ENCODE measurements at regions not wholly inside any gene's neighbourhood (a gene's known extent, or its start where the extent isn't known, plus 50 kb on each side); places are given as distances from the start of the nearest gene placed in this dataset.

DNA sequence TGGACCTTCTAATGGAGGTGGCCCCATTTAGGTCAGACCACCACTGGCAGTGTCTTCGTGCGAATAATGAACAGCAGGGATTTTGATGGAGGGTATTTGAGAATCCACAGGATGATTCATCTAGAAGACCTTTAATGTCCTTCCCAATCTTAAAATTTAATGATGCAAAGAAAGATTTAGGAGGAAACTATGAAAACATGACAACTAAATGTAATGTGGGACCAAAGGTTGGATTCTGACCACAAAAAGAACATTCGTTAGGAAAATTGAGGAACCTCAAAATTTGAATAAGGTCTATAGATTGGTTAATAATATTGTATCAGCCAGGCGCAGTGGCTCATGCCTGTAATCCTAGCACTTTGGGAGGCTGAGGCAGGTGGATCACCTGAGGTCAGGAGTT lies 78.2 kb upstream of the TMPO start:
- ATAC-seq (no peak), DNase-seq (ENCODE audit: low read depth, low spot score) (no peak), FAIRE-seq (no peak)
- Histone ChIP-seq H3K4me3 (no peak overlapping the region), H4K20me1 (ENCODE audit: control insufficient read depth, insufficient read depth) (no peaks in the 10 kb centered on the region), H2AFZ (ENCODE audit: control insufficient read depth, low read depth, low read length) (no peak overlapping the region), H3K4me1 (ENCODE audit: control insufficient read depth, insufficient read depth, low read length) (no peaks in the 10 kb centered on the region), H3K4me2 (ENCODE audit: control insufficient read depth, insufficient read depth) (no peak overlapping the region), H3K27me3 (replicated peaks in 1 of 2; ENCODE audit: control insufficient read depth in 2 of 2, insufficient read depth in 2 of 2, low read length in 1 of 2) (no peaks in the 10 kb centered on the region), H3K79me2 (ENCODE audit: control insufficient read depth, insufficient read depth, low read length) (no peaks in the 10 kb centered on the region), H3K9ac (ENCODE audit: control insufficient read depth, insufficient read depth, low read length) (no peak overlapping the region), H3K27ac (ENCODE audit: control insufficient read depth, insufficient read depth) (no peak overlapping the region), H3K9me3 (replicated peaks; ENCODE audit: control insufficient read depth, insufficient read depth, low read length) (no peaks in the 10 kb centered on the region), H3K36me3 (ENCODE audit: control insufficient read depth in 2 of 2, insufficient read depth in 2 of 2, low read length in 1 of 2) (no peaks in the 10 kb centered on the region)
- intact Hi-C loops (cut with micrococcal nuclease; ENCODE audit: unreplicated experiment): no loop called here
- WGBS (ENCODE audit: insufficient coverage, insufficient replicate concordance, low lambda C conversion rate, missing lambda C conversion rate): 36% methylated on average over 4 of the region's 4 CpGs
- TF ChIP-seq YY1 (IDR thresholded peaks at IDR 0.05; ENCODE audit: low read depth, low read length) (no peak), JUND (IDR thresholded peaks at IDR 0.05; ENCODE audit: low read depth, low read length) (no peak), BMI1 (IDR thresholded peaks at IDR 0.05; ENCODE audit: borderline replicate concordance) (no peak), NFXL1 (IDR thresholded peaks at IDR 0.05; ENCODE audit: borderline replicate concordance) (no peak), YBX1 (IDR thresholded peaks at IDR 0.05) (no peak), TARDBP (IDR thresholded peaks at IDR 0.05; ENCODE audit: borderline replicate concordance) (no peak), CTCF (IDR thresholded peaks at IDR 0.05 in 2 of 3, conservative IDR thresholded peaks at IDR 0.05 in 1 of 3; ENCODE audit: control insufficient read depth in 2 of 3, extremely low read depth in 1 of 3, insufficient read depth in 1 of 3, low read depth in 3 of 3, low read length in 3 of 3) (no peak), CHD4 (IDR thresholded peaks at IDR 0.05) (no peak)
- TF ChIP-seq, protein P1, sequence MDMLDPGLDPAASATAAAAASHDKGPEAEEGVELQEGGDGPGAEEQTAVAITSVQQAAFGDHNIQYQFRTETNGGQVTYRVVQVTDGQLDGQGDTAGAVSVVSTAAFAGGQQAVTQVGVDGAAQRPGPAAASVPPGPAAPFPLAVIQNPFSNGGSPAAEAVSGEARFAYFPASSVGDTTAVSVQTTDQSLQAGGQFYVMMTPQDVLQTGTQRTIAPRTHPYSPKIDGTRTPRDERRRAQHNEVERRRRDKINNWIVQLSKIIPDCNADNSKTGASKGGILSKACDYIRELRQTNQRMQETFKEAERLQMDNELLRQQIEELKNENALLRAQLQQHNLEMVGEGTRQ (IDR thresholded peaks at IDR 0.05; ENCODE audit: borderline replicate concordance, low read depth, low read length): no peak
- RAD21 ChIA-PET (ENCODE audit: unreplicated experiment): no interaction called here
- CTCF ChIA-PET: no interaction called here
- POLR2A ChIA-PET: no interaction called here
- in situ Hi-C loops (cut with MboI): loop anchor here (25.0 kb wide), 1 partner anchor 550 kb away; no protein-coding TSS in a partner anchor
- SMC1A ChIA-PET (ENCODE audit: uncharacterized antibody, unreplicated experiment): no interaction called here
- BruUV-seq (replicated peaks): no TSS peak
